Right lobe of liver (tissue), 4 donors: ENCODE measurements at regions not wholly inside any gene's neighbourhood (a gene's known extent, or its start where the extent isn't known, plus 50 kb on each side); places are given as distances from the start of the nearest gene placed in this dataset.

Experiments
- CTCF ChIP-seq, 4 donors: fragments of 200-600 bp in 3 of 4; fragments of 450-650 bp in 1 of 4; IDR thresholded peaks; one replicate each; pipeline versions ENCODE4 v1.5.1 to v1.8.0; 2016 to 2022; ENCODE audit warnings: antibody characterized with exemption in 4 of 4, mild to moderate bottlenecking in 2 of 4
- POLR2A ChIP-seq: fragments of 450-650 bp; IDR thresholded peaks from one replicate; pipeline ENCODE4 v1.6.1; 2017; ENCODE audit warnings: antibody characterized with exemption, mild to moderate bottlenecking
- donor health status: DM: no; HTN: no; CAD: no.
- donor health status: DM: no; HTN: no; CAD: no.
- donor health status: DM: no; HTN: yes; CAD: no.

- TF ChIP-seq CTCF (IDR thresholded peaks at IDR 0.05) (no peak), POLR2A (no peak)
Measured at GRCh38 chr3:31331278-31331677, 201.4 kb upstream of the STT3B start.
